Activated CD8-positive, alpha-beta T cell treated with anti-CD3 and anti-CD28 coated beads for 36 hours (primary cell): ENCODE measurements at regions not wholly inside any gene's neighbourhood (a gene's known extent, or its start where the extent isn't known, plus 50 kb on each side); places are given as distances from the start of the nearest gene placed in this dataset.

ENCODE experiments used
- ATAC-seq: fragments of 200-7000 bp; cut with Tn5 transposase; one replicate; pipeline ENCODE4 v1.10.0; 2021; ENCODE audit warnings: mild to moderate bottlenecking, moderate library complexity
- CTCF ChIA-PET: fragments of 350-600 bp; sonication (Branson Sonifier 250); formaldehyde crosslinking; loops from one replicate; lab custom pipeline; 2021; ENCODE audit warnings: antibody characterized with exemption; lab: Charles Lee
- POLR2A ChIA-PET: fragments of 350-600 bp; sonication (Branson Sonifier 250); formaldehyde crosslinking; loops from one replicate; lab custom pipeline; 2021; ENCODE audit warnings: antibody characterized with exemption; lab: Charles Lee
- DNase-seq: peaks from one replicate; pipeline ENCODE4 v3.0.0-alpha.2; 2020
- H3K27ac Mint-ChIP-seq: one replicate; pipeline ENCODE4 v1.8.0; 2021; ENCODE audit warnings: mild to moderate bottlenecking, mixed read lengths
- H3K27me3 Mint-ChIP-seq: one replicate; pipeline ENCODE4 v1.8.0; 2021; ENCODE audit warnings: mixed read lengths
- H3K36me3 Mint-ChIP-seq: one replicate; pipeline ENCODE4 v1.8.0; 2021; ENCODE audit warnings: low read depth, mixed read lengths
- H3K4me1 Mint-ChIP-seq: one replicate; pipeline ENCODE4 v1.8.0; 2021; ENCODE audit warnings: low read depth, mixed read lengths
- H3K4me3 Mint-ChIP-seq: one replicate; pipeline ENCODE4 v1.8.0; 2021; ENCODE audit warnings: mild to moderate bottlenecking, moderate library complexity, mixed read lengths
- H3K9me3 Mint-ChIP-seq: one replicate; pipeline ENCODE4 v1.8.0; 2021; ENCODE audit warnings: mixed read lengths
- CTCF ChIP-seq: fragments of 200-600 bp; IDR thresholded peaks from one replicate; pipeline ENCODE4 v1.8.0; 2022; ENCODE audit warnings: antibody characterized with exemption, mild to moderate bottlenecking
- intact Hi-C: fragments of 100-400 bp; cut with micrococcal nuclease; formaldehyde crosslinking; loops from one replicate; pipeline ENCODE4 v1.10.0; 2022

GRCh38 chr3:197368821-197369220 lies 70.4 kb upstream of the DLG1 start:
- intact Hi-C loops, result no loop called here

GRCh38 chr3:197368330-197368729 lies 69.9 kb upstream of the DLG1 start:
- DNase-seq, result no peak
- no peak for ATAC-seq
- intact Hi-C loops, result no loop called here
- Mint-ChIP-seq H3K9me3 (no peaks in the 10 kb centered on the region), H3K36me3 (no peaks in the 10 kb centered on the region), H3K27ac (no peak overlapping the region), H3K4me3 (no peak overlapping the region), H3K4me1 (no peaks in the 10 kb centered on the region), H3K27me3 (peaks cover 2% of the 10 kb centered on the region)
- no peak for TF ChIP-seq CTCF
- ChIA-PET POLR2A (no interaction called here), CTCF (no interaction called here)

More at GRCh38 chr3:197368821-197369220, 70.4 kb upstream of the DLG1 start:
- H3K4me3 Mint-ChIP-seq, result no peak overlapping the region
- ChIA-PET POLR2A (no interaction called here), CTCF (no interaction called here)
- ATAC-seq (no peak), DNase-seq (no peak)
- peaks cover 2% of the 10 kb centered on the region for H3K27me3 Mint-ChIP-seq
- no peaks in the 10 kb centered on the region for H3K9me3 Mint-ChIP-seq
- TF ChIP-seq CTCF, result no peak
- no peaks in the 10 kb centered on the region for H3K4me1 Mint-ChIP-seq
- no peaks in the 10 kb centered on the region for H3K36me3 Mint-ChIP-seq
- H3K27ac Mint-ChIP-seq, result no peak overlapping the region

GRCh38 chr3:197367081-197367780 lies 68.8 kb upstream of the DLG1 start:
- intact Hi-C loops, result no loop called here
- Mint-ChIP-seq H3K4me3 (no peak overlapping the region), H3K9me3 (no peaks in the 10 kb centered on the region), H3K4me1 (no peaks in the 10 kb centered on the region), H3K36me3 (no peaks in the 10 kb centered on the region), H3K27me3 (peaks cover 1% of the 10 kb centered on the region), H3K27ac (no peak overlapping the region)
- ATAC-seq, result no peak
- DNase-seq, result no peak
- no peak for TF ChIP-seq CTCF
- ChIA-PET CTCF (interaction anchor here (1.7 kb wide), 1 partner anchor 110 kb away, joined by 6 read pairs; no protein-coding TSS in a partner anchor), POLR2A (no interaction called here)

- DNase-seq (no peak), ATAC-seq (no peak)
- Mint-ChIP-seq H3K36me3 (no peaks in the 10 kb centered on the region), H3K27ac (no peak overlapping the region), H3K4me3 (no peak overlapping the region), H3K9me3 (no peaks in the 10 kb centered on the region), H3K4me1 (no peaks in the 10 kb centered on the region), H3K27me3 (peaks cover 1% of the 10 kb centered on the region)
- ChIA-PET CTCF (interaction anchor here (1.7 kb wide), 1 partner anchor 110 kb away, joined by 6 read pairs; no protein-coding TSS in a partner anchor), POLR2A (interaction anchor here (1.0 kb wide), 1 partner anchor 17 kb away, joined by 4 read pairs; no protein-coding TSS in a partner anchor)
- TF ChIP-seq CTCF, result no peak
- intact Hi-C loops, result no loop called here
These were observed 68.1 kb upstream of the DLG1 start for GRCh38 chr3:197366301-197367044.

GRCh38 chr3:197365586-197365985 lies 67.2 kb upstream of the DLG1 start:
- ATAC-seq (no peak), DNase-seq (no peak)
- Mint-ChIP-seq H3K36me3 (peaks cover 3% of the 10 kb centered on the region), H3K4me3 (no peak overlapping the region), H3K4me1 (no peaks in the 10 kb centered on the region), H3K27ac (no peak overlapping the region), H3K9me3 (peaks cover 6% of the 10 kb centered on the region), H3K27me3 (peaks cover 1% of the 10 kb centered on the region)
- CTCF ChIA-PET, result interaction anchor here (1.7 kb wide), 1 partner anchor 109 kb away, joined by 6 read pairs; no protein-coding TSS in a partner anchor
- POLR2A ChIA-PET, result interaction anchor here (0.8 to 1.0 kb wide), 2 partner anchors 12 to 16 kb away, joined by 3 to 4 read pairs; no protein-coding TSS in a partner anchor
- TF ChIP-seq CTCF, result no peak
- intact Hi-C loops, result no loop called here
